ENCODE measurements at regions not wholly inside any gene's neighbourhood (a gene's known extent, or its start where the extent isn't known, plus 50 kb on each side); places are given as distances from the start of the nearest gene placed in this dataset.

DNA sequence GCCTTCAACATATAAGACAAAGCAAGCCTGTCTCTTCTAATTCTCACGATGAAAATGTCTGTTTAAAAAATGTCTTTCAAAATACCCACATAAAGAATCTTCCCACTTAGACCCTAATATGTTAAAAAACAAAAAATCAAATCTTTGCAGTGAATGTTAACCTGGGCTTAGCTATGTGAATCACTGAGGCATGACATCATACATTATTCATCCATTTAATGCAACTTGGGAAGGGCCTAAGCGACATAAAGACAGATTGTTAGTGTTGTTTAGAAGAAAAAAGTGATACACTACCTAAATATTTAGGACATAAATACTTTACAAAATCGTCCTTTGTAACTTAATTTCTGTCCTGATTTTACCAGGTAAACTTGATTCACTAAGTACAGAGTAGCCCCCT lies 648.5 kb upstream of the NRP1 start:
- TF ChIP-seq EZH2 (IDR thresholded peaks at IDR 0.05; ENCODE audit: insufficient read depth, poor library complexity, severe bottlenecking) (no peak), EZH2phosphoT487 (IDR thresholded peaks at IDR 0.05; ENCODE audit: insufficient read depth, low read depth) (no peak)
